HUDEP-2 (cell line): ENCODE measurements at regions not wholly inside any gene's neighbourhood (a gene's known extent, or its start where the extent isn't known, plus 50 kb on each side); places are given as distances from the start of the nearest gene placed in this dataset.

Experiments used
- DNase-seq, 76 experiments: peaks; one replicate each; lab custom pipeline; 2025; ENCODE audit not compliant: unreplicated experiment in 76 of 76; lab: John Stamatoyannopoulos, UW

DNA sequence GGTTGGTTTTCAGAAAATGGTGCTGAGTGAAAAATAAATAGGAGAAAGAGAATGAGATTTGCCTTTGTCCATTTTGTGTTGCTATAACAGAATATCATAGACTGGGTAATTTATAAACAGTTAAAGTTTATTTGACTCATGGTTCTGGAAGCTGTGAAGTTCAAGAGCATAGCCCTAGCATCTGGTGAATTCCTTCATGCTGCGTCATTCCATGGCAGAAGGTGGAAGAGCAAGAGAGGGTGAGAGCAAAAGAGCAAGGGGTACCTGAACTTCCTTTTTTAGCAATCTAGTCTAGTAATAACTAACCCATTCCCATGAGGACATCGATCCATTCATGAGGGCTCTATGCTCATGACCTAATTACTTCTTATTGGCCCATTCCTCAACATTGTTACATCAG, 209.1 kb upstream of the ZP4 start:
- no peak for DNase-seq

DNA sequence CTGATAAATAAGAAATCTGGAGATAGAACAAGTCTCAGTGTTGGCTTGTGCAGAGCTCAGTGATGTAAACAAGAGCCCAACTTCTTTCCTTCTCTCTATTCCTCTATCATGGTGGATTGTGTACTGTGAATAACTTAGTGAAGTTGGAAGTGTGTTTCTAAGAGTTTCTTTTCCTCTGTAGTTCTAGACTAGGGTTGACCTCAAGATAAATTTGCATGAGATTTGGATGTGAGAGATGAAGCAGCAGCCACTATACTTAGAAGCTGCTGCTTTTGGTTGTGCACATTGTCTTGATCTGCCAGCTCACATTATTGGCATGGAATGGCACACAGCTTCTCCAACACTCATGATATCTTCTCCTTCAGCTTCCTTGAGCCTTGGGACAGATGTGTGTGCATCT, 198.9 kb upstream of the ZP4 start:
- DNase-seq = no peak

DNA sequence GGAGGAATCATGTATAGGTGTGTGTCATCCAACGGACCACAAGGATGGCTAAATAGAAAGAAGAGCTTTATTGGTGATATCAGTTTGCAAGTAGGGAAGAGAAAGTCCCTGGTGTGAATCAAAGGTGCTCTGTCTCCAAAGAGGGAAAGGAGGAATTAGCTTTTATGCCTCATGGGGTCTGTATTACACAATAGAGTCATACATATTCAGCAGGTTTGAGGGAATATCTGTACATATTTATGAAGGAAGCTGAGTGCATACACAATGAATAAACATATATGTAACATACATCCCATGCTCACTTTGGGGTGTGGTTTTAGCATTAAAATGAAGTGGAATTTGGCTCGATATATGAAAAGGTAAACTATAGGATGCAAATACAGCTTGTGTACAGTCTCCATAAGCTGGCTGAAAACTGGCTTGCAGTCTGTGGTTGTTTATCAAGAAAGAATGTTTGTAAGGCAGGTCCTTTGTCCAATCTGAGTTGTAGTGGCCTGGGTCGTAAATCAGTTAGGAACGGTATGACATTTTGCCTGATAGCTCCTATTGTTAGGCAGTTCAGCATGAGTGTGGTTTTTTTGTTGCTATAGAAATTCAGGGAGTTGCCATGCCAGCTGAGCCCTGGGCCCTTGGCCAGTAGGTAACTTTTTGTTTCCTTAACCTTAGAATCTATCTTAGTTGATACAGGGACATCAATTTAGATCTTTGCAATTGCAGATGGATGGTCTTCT, 198.0 kb upstream of the ZP4 start:
- DNase-seq = no peak

DNA sequence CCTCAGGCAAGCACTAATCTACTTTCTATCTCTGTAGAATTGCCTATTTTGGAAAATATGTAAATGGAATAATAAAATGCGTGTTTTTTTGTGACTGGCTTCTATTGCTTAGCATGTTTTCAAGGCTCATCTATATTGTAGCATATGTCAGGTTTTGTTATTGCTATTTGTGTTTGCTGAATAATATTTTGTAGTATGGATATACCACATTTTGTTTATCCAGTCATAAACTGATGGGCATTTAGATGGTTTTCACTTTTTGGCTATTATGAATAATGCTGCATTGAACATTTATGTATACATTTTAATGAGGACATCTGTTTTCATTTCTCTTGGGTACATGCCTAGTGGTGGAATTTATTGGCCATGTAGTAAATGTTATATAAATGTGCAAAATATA, 183.3 kb upstream of the ZP4 start:
- no peak for DNase-seq

DNA sequence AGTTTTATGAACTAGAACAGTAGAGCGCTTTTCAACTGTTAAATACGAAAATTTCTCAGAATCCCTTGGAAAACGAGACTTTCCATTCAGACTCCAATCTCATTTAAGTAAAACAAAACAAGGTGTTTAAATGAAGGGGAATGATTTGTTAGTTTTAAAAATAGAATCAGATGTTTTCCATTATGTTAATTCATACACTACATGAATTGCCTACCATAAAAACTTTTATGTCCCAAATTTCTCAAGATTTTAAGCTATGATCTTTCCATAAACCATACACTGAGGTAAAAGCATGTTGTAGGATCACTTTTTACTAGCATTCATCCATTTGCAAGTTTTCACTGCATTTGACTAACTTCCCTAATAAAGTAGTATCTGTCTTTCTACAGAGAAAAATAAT, 180.3 kb upstream of the ZP4 start:
- no peak for DNase-seq

DNA sequence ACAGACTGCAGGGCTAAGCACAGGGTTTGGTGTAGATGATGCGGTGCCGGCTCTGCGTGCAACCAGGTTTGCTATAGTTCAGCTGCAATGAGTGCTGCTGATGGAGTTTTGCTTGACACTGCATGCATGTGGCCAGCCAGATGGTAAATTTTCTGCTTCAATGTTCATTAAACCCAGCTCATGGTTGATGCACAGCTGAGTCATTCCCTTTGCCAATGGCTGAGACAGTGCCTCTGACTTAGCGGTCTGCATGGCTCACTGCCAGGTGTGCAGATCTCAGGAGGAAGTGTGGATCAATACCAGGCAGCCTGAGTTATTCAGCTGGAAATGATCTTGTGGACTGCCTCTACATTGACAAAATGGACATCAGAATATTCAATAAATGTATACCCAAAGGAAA, 172.7 kb upstream of the ZP4 start:
- no peak for DNase-seq

DNA sequence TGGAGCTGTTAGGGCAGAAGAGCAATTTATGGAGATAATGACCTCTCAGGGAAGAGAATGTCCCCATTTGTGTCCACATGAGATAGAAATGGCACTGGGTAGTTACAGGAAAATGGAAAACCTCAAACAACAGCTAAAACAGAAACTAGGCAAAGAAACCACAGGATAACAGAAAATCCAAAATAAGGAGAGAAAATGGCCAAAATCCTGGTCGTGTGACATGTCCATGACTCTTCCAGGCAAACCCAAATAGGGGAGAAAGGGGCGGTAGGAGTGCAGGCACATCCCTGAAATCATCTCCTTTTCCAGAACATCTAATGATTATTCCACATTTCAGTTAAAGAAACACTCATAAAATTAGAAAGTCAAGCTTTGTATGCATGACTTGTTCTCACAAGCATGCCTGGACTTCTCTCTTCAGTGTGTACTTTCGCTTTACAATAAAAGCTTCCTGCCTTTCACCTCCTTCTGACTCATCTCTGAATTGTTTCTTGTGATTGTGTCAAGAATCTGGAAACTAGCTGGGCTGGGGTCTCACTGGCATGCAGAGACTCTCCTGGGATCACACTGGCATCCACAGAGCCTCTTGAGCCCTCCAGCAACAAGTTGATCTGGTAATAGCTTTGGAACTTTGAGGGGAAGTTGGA, 171.4 kb upstream of the ZP4 start:
- no peak for DNase-seq

DNA sequence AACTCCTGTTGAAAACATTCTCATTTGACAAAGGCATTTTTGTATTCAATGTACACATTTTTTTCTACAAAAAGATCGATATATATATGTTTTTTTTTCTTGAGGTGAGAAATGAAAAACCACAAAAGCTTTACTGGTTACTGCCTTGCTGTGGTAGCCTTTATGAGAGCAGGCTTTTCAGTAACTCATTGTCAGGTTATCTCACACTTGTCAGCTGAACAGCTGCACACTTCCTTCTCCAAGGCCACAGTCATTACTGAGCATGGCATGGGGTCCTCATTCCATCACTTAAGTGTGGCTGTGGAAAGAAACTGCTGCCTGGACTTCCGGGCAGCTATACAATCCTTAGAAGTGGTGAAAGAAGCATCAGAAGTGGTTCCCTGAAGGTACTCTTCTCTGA, 169.3 kb upstream of the ZP4 start:
- DNase-seq = no peak

DNA sequence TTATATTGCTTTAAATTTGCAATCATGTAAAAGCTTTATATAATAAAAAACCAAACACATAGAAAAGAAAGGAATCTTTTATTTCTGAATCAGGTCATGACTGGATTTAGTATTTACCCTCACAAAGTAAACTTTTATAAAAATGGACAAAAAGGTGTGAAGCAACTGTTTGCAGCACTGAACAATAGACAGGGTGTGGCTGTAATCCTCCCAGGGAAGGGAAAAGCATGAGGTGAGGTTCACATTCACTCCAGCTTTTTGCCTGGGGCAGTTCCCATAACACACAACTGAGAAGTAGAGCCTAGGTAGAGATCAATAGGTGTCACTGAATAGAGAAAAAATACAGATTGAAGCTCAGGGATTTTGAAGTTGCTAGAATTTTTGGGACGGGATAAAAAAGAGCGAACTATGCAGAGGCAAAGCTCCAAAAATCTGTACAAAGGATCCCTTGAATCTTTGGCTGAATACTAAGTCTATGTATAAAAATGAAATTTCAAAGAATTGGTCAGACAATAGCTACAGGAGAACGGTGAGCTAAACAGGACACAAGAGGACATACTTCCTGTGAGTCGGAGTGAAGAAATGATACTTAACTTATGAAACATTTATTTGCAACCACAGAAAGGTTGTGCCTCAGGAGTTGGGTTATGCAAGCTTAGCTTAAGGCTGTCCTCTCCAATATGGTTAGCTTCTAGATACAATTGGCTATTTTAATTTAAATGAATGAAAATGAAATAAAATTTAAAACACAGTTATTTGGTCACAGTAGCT, 162.0 kb upstream of the ZP4 start:
- DNase-seq = no peak

DNA sequence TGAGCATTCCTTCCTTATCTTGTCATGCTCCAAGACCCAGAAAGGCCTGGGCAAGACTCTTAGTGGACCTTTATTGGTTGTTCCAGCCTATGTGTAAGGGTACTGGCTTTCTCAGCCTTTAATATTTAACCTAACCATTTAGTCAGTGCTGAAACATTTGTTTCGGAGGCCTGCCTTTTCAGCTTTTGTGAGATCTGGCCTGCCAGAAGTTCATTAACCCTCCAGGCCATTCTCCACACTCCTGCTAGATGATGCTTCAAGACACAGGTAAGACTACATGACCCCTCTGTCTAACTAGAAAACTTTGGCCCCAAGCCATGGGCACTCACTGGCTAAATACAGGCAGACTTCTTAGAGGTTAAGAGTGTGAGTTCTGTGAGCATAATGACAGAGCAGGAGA, 138.4 kb upstream of the ZP4 start:
- DNase-seq = no peak

DNA sequence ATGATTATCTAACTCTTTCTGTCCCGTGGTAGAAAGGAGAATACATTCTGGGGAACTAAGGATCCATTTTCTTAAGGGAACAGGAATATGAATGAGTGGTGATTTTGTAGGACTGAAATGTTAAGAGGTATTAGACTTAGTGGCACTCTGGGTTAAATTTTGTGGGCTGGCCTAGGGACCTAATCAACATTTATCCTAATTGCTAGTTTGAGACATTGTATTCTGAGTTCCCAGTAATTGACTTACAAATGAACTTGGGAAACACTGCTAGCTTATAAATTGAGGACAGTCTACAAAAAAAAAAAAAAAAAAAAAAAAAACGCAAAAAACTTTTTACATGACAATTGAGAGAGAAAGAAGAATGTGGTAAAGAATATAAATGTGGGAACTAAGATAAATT, 136.6 kb upstream of the ZP4 start:
- DNase-seq = no peak

DNA sequence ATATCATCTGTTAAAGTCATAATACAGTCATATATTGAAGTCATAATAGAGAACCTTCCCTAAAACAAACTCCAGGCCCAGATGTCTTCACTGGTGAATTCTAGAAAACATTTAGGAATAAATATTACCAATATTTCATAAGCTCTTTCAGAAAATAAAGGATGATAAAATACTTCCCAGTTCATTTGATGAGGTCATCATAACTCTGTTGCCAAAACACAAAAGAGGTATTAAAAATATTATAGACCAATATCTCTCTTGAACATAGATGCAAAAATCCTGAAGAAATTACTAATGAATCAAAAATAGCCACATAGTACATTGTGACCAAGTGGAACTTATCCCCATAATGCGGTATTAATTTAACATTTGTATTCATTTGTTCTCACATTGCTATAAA, 132.4 kb upstream of the ZP4 start:
- DNase-seq = no peak

DNA sequence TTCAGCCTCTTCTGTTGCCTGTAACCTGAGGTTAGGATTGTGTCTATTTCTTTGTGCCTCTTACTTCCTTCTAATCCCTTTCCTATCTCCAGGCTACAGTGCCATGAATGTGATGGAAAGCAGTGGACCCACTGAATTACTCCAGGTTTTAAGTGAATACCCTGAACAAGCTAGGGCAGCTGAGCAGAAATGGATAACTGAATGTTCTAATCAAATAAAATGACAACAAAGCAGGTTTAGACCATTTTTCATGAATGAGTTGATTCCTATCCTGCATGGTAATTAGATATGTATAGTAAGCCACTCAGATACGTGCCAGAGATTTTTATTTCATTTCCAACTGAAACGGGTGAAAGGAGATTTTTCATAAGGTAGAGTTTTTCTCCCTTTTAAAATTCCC, 127.5 kb upstream of the ZP4 start:
- no peak for DNase-seq

DNA sequence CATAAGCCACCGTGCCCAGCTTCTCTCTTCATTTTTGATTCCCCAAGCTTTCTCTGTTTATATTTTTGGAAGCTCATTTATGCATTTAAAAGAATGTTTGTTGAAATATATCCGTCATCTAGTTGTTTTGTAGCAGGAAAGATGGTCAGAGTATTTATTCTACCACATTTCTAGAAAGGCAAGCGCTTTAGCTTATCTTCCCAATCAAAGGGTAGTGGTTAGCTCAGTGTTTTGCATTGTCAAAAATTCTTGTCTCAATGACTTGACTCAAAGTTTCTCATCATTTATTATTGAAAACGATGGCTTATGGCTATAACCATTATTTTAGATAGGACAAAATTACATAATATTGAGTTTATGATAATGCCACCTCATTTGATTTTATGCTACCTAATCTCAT, 116.1 kb upstream of the ZP4 start:
- DNase-seq = no peak

DNA sequence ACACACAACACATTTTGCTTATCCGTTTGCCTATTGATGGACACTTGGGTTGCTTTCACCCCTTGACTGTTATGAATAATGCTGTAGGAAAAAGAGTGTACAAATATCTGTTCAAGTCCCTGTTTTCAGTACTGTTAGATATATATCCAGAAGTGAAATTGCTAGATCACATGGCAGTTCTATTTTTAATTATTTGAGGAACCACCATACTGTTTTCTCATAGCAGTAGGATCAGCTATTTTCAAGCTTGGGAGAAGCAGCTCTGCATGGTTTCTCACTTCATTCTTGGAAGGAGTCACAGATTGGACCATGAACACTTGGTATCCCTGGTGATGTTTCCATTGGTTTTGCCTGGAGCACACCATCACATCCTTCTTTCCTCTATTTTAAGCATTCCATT, 114.4 kb upstream of the ZP4 start:
- no peak for DNase-seq

DNA sequence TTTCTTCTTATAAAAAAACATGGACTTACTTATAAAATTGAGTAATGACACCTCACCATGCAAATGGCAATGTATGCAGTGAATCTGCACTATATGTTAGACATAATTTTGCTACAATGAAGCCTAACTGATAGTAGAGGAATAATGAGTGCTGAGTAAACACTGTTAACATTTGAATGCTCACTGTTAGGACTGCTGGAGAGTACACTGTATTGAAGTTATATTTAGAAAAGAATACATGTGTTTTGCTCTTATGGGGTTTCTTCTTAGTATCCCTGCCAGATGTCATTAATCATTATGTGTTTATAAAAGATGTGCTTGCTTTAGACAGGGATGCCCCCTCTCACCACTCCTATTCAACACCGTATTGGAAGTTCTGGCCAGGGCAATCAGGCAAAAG, 111.1 kb upstream of the ZP4 start:
- DNase-seq = no peak

DNA sequence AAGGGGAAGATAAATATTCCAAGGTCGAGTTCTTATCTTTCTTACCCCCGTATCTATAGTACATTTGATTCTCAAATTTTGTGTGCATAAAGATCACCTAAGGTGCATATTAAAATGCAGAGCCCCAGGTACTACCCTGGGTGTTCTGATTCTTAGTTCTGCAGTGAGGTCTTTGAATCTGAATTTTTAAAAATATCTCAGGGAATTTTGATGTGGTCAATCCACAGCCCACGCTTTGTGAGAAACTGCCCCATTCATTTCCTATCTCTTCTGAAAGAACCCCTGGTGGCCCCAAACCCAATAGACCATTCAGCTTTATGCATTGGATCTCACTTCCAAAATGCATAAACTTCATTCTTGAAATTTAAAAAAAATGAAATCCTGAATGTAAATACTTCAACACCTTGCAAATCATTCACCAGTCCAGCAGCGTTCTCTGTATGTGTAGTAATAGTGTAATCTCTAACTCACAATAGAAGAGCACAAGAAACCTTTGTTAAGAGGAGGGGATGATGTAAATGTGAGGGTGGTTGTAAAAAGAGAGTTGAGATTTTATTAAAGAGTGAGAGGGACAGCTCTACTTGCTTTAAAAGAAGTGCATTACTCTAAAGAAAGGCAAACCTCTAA, 108.8 kb upstream of the ZP4 start:
- no peak for DNase-seq

DNA sequence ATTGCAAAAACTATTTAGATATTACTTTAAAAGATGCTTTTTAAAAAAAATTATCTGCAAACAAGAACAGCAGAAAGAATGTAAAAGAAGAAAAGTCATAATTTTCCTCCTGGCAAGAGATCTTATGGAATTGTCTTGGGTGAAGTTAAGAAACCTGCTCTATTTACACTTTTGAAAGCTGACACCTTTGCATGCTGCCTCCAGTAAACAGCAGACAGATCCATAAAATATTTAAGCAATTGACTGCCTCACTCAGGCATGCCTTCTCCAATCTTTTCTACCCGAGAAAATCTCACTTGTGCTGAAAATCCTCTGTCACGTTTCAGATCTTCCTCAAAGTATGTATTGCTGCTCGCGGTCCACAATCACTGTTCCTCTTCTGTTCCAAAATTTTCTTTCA, 107.9 kb upstream of the ZP4 start:
- DNase-seq = no peak

DNA sequence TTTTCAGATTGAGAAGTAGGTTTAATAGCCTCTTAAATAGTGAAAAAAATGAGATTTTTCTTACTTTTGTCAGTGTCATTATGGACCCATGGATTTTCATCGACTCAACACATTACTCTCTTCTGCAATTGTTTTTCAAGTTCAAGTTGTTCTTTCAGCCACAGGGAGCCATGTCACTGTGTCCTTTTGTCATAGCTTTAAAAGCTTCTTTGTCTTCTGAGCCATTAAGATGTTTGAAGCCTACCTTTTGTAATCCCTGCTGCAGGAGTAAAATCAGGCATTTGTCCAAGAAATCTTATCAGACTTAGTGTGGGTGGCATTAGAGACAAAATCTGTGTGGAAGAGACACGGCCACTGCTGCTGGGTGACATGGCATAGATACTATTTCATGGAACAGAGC, 92.8 kb upstream of the ZP4 start:
- DNase-seq = no peak

DNA sequence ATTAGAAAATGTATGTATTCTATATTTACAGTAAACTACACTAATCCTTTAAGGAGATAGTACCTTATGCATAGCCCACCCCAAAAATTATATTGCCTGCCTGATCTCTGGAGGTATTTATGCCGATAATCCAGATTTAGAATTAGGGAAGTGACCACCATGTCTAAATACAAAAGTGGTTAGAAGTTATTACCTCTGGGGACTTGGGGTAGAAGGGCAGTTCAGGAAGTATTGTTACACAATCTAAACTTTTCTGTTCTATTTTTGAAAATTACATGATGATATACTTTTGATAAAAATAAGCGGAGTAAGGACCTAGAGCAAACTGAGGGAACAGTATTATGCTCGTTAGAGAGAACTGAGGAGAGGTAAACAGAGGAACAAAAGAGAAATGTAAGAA, 90.5 kb upstream of the ZP4 start:
- no peak for DNase-seq

DNA sequence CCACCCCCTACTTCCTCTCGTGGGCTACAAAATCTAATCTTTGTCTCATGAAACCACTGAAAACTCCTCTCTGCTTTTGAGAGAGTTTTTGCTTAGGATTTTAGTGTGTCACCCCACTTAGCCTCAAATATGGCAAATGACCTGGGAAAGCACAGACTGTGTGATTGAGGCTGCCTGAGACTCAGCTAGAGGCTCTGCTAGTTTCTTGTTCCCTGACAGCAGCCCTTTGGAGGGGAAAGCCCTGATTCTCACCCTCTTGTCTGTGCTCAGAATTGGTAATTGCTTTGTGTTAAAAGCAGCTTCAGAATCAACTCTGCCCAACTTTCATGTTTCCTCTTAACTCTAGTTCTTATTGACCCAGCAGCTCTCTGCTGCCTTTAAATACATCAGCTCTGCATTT, 85.6 kb upstream of the ZP4 start:
- DNase-seq = no peak

DNA sequence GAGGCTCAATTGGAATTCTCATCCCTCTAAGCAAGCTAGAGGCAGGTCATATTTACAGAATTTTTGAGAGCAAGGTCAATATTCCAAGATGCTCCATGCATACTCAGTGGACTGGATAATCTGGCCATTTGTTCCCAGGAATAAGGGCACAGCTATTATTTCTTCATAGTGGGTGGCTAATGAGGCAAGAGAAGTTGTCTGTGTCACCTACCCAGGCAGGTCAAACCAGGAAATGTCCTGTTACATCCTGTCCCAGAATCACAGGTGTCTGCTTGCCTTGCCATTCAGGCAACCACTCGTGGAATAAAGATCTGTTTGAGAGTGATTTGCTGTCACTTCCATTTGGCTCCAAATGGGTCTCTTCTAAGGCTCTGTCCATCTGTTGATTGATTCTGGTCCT, 85.2 kb upstream of the ZP4 start:
- DNase-seq = no peak
